ENCODE measurements at regions not wholly inside any gene's neighbourhood (a gene's known extent, or its start where the extent isn't known, plus 50 kb on each side); places are given as distances from the start of the nearest gene placed in this dataset.

DNA sequence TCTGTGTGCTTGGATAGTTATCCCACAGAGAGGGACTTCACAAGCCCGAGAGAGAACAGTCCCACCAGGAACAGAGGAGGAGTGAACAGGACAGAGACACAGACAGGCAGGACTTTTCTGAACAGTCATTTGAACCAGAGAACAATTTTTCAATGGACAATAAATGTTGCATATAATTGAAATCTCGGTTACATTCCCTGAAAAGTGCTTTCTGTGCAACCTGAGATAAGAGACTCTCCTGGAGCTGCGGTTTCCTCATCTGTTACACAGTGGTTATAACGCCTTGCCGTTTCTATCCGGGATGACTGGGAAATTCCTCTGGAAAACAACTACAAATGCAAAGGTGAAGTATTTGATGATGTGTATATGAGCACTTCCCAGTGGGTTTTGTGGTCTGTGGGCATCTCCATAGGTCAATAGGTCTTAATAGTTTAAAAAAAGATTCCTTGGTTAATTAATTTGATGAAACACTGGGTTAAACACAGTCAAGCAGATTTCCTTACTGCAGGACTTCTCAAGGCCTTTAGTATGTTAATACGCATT is 87.2 kb upstream of the HPCAL1 start (continued):
- TF ChIP-seq PURB (CRISPR knock-in tag; IDR thresholded peaks at IDR 0.05; ENCODE audit: low read depth) (no peak), TCF3 (CRISPR knock-in tag; IDR thresholded peaks at IDR 0.05) (peak; percentile 36; the same call in 1 of the 2 replicates), MTA2 (IDR thresholded peaks at IDR 0.05; ENCODE audit: low read depth) (no peak), ZNF24 (IDR thresholded peaks at IDR 0.05) (no peak), CCAR2 (IDR thresholded peaks at IDR 0.05; ENCODE audit: low read depth, low read length) (no peak), CBFA2T3 (IDR thresholded peaks at IDR 0.05) (peak; percentile 46), ZBTB17 (CRISPR knock-in tag; IDR thresholded peaks at IDR 0.05) (no peak), TAL1 (IDR thresholded peaks at IDR 0.05) (0 out of 2 replicates have a peak, but pooled peaks have one; percentile 14), GTF2A2 (tag; IDR thresholded peaks at IDR 0.05) (no peak), KDM1A (IDR thresholded peaks at IDR 0.05) (peak; percentile 47 to 51), RCOR1 (IDR thresholded peaks at IDR 0.05; ENCODE audit: borderline replicate concordance in 1 of 2, low read depth in 2 of 2, low read length in 2 of 2) (peak in 1 of 2 experiments; percentile 51; a peak in 1 of 4 replicates), SIX5 (IDR thresholded peaks at IDR 0.05; ENCODE audit: borderline replicate concordance in 1 of 2, insufficient read depth in 1 of 2, low read depth in 1 of 2, low read length in 2 of 2) (no peak), KDM2B (CRISPR knock-in tag; IDR thresholded peaks at IDR 0.05) (no peak)
- TF ChIP-seq, protein P1, sequence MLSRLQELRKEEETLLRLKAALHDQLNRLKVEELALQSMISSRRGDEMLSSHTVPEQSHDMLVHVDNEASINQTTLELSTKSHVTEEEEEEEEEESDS (CRISPR knock-in tag; IDR thresholded peaks at IDR 0.05), result no peak
- TF ChIP-seq, protein P2, sequence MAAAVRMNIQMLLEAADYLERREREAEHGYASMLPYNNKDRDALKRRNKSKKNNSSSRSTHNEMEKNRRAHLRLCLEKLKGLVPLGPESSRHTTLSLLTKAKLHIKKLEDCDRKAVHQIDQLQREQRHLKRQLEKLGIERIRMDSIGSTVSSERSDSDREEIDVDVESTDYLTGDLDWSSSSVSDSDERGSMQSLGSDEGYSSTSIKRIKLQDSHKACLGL (CRISPR knock-in tag; IDR thresholded peaks at IDR 0.05; ENCODE audit: borderline replicate concordance, poor library complexity, severe bottlenecking), result no peak
- TF ChIP-seq, protein P3, sequence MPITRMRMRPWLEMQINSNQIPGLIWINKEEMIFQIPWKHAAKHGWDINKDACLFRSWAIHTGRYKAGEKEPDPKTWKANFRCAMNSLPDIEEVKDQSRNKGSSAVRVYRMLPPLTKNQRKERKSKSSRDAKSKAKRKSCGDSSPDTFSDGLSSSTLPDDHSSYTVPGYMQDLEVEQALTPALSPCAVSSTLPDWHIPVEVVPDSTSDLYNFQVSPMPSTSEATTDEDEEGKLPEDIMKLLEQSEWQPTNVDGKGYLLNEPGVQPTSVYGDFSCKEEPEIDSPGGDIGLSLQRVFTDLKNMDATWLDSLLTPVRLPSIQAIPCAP (CRISPR knock-in tag; IDR thresholded peaks at IDR 0.05; ENCODE audit: borderline replicate concordance), result no peak
- TF ChIP-seq, protein P4, sequence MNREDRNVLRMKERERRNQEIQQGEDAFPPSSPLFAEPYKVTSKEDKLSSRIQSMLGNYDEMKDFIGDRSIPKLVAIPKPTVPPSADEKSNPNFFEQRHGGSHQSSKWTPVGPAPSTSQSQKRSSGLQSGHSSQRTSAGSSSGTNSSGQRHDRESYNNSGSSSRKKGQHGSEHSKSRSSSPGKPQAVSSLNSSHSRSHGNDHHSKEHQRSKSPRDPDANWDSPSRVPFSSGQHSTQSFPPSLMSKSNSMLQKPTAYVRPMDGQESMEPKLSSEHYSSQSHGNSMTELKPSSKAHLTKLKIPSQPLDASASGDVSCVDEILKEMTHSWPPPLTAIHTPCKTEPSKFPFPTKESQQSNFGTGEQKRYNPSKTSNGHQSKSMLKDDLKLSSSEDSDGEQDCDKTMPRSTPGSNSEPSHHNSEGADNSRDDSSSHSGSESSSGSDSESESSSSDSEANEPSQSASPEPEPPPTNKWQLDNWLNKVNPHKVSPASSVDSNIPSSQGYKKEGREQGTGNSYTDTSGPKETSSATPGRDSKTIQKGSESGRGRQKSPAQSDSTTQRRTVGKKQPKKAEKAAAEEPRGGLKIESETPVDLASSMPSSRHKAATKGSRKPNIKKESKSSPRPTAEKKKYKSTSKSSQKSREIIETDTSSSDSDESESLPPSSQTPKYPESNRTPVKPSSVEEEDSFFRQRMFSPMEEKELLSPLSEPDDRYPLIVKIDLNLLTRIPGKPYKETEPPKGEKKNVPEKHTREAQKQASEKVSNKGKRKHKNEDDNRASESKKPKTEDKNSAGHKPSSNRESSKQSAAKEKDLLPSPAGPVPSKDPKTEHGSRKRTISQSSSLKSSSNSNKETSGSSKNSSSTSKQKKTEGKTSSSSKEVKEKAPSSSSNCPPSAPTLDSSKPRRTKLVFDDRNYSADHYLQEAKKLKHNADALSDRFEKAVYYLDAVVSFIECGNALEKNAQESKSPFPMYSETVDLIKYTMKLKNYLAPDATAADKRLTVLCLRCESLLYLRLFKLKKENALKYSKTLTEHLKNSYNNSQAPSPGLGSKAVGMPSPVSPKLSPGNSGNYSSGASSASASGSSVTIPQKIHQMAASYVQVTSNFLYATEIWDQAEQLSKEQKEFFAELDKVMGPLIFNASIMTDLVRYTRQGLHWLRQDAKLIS (CRISPR knock-in tag; IDR thresholded peaks at IDR 0.05), result no peak

Data from K562 (cell line).